ENCODE measurements at regions not wholly inside any gene's neighbourhood (a gene's known extent, or its start where the extent isn't known, plus 50 kb on each side); places are given as distances from the start of the nearest gene placed in this dataset.

DNA sequence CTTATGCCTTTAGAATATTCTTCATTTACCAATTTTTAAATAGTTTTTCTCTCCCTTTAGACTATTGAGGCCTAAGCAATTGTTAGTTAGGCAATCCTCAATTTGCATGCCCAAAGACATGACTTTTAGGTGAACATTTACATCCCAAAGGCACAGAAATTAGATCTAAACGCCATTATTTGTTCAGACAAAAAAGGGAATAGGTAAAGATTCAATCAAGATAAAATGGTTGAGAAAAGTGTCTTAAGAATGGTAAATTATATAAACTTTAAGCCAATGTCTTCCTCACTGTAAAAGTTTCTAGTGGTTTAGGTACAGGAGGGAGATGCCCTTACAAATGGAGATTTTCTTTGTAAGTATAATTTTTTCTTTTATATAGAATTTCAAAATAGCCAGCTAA, 50.2 kb upstream of the MME start:
- no peak for DNase-seq

DNA sequence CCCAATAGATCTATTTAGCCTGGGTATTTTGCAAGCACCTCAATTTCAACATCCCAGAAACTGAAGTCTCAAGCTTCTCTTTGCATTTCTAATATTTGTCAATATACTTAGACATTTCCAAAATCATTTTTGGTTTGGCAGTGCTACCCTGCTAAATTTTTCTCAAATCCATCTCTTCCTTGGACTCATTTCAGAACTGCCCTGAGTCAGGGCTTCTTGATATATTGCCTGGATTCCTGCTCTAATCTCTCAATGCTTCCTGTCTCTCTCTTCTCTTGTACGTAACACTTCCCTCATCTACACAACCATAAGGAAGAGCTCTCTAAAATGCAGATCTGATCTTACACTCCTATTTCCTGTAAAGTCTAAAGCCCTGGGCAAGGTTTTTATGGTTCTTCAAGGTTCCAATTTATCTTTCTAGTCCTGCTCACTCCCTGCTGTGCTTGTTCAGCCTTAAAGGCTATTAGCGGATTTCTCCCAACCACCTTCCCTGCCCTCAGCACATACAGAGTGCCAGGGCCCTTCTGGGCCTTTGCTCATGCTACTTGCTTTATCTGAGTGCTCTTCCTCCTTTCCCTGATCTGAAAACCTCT, 53.0 kb upstream of the MME start:
- peak; percentile 8 for DNase-seq

DNA sequence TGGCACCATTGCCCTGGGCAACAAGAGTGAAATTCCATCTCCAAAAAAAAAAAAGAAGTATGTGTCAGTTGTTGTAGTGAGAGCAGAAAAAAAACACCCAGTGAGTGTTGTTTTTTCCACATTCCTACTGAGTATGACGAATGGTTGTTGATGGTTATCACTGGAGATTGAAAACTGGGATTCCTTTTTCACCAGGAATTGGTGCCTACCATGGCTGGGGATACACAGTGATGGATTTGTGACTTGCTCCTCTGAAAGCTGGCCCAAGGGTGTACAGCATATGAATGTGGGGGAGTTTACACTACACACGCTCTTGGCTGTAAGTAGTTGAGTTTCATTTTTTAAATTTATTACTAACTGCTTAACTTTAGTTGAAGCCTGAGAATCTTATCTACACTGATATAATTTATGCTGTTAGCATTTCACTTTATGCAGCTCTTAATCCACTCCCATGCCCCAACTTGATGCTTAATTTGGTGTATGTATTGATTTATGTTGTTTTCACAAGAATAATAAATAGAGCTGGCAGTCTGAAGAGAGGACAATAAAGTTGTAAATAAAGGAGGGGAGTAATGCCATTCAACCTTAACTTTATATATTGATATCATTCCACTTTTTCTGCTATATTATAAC, 56.0 kb upstream of the MME start:
- no peak for DNase-seq

DNA sequence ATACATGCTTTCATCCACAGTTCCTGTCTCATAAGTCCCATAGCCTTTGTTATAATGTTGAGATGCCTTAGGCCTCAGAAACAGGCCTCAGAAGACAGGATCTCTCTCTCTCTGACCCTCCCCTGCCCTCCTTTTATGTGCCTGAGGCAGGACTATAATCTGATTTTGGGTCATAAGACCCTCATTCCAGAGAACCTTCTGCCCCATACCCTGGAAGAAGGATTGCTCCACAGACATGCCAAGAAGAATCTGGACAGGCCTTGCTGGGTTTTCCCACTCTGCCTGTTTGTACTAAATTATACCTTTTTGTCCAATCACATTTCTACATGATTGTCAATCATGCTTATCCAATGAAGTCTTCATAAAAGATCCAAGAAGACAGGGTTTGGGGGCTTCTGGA, 57.2 kb upstream of the MME start:
- DNase-seq: no peak

DNA sequence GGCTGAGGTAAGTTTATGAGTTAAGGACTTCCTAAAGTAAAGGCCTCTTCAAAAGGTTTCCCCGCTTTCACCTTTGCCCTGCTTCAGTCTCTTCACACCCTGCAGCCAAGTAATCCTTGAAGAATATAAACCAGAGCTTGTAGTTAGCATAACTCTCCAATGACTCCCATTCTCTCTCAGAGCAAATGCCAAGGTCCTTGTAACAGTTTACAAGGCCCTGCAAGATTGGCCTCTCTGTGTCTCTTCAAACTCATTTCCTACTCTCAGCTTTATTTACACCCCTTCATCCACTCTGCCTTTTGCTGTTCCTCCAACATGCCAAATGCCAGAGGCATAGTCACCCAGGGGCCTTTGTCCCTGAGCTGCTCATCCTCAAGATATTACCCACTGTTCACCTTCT, 60.5 kb upstream of the MME start:
- no peak for DNase-seq

DNA sequence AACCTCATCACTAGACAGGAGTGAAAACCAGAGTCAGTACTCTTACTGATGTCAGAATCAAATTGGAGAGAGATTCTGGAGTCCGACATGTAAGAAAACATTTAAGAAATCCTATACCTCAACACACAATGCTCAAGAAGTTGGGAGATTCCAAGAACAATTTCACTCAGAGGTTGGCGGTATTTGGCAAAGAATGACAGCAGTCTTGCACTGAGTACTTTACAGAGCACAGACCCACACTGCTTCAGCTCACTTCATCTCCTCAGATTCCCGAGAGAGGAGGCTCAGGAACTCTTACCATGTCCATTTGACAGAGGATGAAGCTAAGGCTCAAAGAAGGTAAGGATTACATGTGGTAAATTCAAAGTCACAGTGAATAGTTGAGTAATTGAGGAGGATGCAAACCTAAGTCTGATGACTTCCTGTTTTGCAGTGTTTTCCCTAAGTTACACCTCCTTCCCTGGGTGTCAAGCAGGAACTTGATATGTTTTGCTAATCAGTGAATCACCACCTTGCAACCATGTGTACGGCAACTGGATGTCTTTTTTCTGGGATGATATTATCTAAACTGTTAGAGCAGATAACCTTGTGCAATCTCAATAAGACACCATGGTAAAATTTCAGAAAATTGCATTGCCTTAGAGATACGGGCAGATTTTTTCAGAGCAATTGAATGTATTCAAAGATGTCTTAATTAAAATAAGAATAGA, 61.3 kb upstream of the MME start:
- no peak for DNase-seq

DNA sequence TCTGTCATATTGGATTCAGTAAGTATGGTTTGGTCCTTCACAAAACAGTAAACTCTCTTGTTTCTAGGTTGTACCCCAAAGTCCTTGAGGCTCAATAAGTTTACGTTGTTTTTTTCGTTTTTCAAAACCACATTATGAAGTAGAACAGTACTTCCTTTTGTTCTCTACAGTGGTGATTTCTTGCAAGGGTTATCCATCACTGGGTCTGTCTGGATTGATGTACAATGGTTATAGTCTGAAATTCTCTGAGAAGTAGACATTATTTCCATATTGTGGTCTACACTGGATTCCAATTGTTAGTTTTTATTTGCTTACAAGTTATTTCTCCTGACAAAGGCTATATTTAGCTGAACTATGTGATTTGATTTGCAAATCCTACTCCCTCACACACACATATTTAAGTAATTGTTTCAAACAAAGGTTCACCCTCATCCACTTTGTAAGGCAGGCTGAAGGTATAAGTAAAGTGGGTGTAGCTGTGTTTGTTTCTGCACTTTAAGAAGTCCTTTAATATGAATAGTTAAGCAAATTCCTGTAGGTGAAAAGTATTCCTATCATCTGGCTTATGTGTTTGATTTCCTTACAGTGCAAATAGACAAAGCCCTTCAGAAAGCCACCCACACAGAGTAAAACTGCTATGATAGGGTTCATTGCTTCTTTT, 64.2 kb upstream of the MME start:
- DNase-seq: no peak

DNA sequence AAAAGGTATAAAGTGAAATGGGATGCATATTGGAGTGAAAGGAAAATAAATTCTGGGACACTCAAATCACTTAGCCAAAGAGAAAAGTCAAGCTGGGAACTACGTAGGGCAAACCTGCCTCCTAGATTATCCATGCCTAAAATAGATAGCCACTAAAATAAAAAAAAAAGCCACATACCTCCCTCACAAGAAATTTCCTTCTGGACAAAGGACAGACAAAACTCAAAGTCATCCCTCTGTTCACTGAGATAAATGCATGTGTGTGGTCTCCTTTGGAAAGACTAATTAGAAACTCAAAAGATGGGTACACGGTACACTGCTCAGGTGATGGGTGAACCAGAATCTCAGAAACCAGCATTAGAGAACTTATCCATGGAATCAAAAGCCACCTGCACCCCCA, 65.2 kb upstream of the MME start:
- DNase-seq: no peak

DNA sequence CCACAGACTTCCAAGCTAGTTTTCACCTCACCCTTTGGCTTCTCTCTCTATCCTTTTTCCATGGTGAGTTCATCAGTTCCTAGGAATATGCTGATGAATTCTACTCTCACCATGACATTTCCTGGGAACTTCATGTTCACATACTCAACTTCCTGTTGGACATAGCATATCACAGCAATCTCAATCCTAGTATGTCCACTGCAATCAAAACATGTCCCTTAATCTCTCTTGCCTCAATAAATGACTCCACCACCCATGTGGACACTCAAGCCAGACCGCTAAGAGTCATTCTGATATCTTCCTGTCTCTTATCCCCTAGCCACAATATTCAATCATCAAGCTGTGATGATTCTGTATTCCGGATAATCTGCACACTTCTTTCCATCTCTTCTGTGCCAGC, 66.7 kb upstream of the MME start:
- DNase-seq: no peak

DNA sequence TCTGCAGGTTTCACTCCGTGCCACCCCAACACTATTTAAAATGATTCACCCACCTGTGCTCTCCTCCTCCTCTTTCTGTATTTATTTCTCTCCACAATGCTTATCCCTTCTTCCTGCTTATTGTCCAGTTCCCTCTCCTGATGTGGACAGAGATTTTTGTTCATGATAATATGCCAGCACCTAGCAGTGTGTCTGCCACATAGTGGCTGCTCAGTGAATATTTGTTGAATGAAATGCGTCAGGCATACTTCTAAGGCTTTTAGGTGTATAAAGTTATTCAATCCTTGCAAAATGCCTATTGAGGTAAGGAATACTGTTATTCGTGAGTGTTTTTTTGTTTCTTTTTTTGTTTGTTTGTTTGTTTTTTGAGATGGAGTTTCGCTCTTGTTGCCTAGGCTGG, 67.5 kb upstream of the MME start:
- DNase-seq: no peak

DNA sequence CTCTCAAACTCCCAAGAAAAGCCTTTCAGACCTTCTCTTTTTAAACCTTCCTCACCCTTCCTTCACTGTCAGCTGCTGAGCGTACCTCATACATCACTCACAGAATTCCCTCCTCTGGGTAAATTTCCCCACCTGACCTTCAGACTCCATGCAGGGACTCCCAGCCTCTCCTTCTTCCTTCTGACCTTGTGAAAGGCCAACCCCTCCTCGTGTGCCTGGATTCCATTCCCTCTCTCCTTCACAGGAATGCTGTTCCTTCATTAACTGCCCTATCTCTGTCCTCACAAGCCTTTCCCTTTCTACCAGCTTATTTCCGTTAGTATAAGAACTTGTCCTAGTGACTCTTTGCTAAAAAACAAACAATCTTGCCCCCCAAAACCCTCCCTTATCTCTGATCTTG, 69.7 kb upstream of the MME start:
- DNase-seq: no peak

DNA sequence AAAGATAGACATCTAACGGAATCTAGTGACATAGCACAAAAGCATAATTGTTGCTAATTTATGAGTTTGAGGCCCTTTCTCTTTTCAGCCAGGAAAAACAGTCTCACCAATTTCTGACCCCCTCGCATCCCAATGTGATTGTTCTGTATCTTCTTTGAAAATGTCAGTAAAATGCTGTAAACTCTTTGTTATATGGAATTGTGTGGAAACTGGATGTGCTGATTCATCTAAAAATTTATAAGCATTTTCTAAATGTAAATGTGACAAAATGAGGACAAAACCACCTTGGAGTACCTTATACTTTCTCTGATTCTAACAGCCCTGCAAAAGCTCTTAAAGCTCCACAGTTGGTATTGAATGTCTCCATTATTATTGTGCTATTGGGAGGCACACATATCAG, 70.9 kb upstream of the MME start:
- no peak for DNase-seq

DNA sequence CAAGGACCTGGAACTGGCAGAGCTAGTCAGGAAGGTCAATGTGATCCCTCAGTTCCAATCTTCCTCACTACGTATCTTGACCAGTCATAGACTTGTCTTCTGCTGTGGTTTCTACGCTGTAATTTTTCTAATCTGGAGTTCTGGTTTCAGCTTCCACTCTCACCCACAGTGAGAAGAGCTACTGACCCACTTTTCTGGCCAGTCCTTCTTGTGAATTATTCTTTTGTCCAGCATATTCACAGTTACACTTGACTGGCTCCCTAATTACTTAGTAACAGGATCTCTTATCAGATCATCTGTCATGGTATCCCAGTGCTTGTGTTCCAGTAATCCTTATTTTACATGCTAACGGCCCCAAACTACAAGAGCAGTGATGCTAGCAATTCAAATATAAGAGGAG, 72.4 kb upstream of the MME start:
- DNase-seq: no peak

DNA sequence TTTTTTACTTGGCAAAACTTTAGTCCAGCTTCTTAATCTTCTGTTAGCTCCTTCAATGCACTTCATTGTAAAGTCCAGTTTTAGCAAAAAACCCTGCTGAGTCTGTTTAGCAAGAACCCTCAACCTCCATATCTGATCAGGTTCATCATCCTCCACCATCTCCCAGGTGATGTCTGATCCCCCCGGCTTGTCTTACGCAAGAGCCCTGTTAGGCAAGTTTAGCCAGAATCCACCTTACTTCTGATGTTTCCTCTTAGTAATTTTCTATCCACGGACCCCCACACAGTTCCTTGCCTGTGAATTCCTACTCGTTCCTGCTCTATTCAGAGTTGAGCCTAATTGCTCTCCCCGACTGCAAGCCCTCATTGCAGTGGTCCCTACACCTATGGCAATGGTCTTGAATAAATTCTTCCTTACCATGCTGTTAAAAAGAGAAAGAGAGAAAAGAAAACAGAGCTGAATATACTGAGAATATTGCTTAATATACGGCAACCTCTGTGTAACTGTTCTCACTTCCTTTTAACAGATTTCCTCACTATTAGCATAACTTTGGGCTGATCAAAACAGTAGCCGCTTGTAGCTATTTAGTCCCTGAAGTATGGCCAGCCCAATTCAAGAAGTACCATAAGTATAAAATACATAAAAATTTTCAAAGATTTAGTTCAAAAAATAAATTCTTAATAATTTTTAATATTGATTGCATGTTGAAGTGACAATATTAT, 78.7 kb upstream of the MME start:
- DNase-seq: no peak

DNA sequence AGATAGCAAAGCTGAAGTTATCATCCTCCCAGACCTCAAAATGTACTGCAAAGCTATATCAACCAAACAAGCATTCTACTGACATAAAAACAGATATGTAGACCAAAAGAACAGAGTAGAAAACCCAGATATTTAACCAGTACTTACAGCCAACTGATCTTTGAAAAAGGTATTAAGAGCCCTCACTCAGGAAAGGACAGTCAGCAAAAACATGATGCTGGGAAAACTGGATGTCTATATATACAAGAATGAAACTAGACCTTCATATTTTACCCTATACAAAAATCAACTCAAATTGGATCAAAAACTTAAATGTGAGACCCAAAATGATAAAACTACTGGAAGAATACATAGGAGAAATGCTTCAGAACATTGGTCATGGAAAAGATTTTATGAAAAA, 87.5 kb upstream of the MME start:
- DNase-seq: no peak

DNA sequence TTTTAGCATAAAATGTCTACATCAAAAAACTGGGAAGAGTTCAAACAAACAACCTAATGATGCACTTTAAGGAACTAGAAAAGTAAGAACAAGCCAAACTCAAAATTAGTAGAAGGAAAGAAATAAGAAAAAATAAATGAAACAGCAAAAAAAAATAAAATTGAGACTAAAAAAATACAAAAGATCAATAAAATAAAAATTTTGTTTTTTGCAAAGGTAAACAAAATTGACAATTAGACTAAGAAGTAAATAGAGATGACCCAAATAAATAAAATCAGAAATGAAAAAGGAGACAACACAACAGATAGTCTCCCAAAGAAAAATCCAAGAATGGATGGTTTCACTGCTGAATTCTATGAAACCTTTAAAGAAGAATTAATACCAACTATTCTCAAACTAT, 89.6 kb upstream of the MME start:
- DNase-seq: no peak

DNA sequence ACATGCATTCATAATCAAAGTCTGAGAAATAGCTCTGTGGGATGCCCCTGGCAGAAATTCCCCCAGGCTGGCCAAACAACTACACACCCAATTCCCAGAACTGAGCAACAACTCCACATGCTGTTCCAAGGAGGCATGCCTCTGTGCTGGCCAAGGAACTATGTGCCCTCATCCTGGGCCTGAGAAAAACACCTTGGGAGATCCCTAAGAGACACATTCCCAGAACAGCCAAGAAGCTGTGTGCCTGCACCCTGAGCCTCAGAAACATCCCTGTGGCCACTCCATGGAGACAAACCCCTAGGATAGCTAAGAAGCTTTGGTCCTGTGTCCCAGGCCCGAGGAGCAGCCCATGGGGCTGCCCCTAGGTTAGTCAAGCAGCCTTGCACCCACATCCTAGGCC, 92.3 kb upstream of the MME start:
- DNase-seq: no peak

DNA sequence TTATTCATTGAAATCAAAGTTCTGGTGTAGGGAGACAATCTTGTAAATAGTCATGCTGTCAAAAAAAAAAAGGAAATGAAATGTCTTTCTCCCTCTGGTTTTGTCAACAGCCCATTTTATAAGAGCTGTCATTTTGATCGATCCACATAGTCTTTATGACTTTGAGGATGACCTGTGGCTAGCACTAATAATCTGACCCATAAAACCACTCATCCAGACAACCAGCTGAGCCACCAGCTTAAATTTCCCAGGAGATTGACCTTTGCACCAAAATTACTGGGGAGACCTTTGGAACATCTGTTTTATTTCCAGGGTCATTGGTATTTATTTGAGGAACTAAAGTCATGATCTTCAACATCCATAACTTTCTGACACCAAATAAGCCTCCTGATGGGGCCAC, 98.5 kb upstream of the MME start:
- no peak for DNase-seq

DNA sequence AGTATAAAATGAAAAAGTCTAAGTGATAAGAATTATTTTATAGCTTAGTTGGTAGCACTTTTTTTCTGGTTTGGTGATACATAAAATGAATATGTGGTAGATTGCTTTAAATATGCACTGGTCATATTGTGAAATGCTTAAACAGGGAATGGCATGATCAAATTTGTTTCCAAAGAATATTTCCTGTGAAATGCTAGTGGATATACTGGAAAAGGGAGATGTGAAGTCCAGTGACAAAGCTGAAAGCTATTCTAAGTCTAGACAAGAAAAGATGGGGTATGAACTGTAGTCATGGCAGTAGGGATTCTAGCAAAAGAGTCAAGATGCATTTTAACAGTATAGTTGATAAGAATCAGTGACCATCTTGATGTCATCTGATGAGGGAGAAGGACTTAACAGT, 98.9 kb upstream of the MME start:
- DNase-seq: no peak

DNA sequence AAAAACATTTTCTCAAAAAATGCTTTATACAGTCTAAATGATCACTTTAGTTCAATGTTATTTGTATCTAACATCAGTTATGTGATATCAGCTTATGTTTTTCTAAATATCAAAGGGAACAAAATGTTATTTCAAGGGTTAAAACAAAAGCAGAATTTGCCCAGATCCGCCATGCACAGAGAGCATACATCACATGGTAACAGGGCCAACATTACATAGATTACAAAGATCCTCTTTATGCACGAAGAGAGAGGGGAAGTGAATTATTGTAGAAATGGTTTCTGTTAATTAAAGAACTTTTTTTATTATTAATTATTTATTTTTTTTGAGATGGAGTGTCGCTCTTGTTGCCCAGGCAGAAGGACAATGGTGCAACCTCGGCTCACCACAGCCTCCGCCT, 100.8 kb upstream of the MME start:
- no peak for DNase-seq

DNA sequence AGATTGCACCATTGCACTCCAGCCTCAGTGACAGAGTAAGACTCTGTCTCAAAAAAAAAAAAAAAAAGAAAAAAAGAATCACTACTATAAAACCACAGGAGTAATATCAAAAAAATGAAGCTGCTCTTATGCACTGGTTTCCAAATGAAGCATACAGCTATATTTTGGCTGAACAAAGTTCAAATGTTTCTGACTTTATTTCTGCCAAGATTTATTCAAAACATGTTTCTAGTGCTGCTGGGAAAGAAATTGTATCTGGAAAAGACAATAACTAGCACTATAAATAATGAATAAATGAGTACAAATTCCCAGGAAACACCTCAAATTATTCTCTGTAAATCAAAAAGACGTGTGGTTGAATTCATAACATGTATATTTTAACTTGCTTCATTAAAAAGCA, 102.5 kb upstream of the MME start:
- no peak for DNase-seq

DNA sequence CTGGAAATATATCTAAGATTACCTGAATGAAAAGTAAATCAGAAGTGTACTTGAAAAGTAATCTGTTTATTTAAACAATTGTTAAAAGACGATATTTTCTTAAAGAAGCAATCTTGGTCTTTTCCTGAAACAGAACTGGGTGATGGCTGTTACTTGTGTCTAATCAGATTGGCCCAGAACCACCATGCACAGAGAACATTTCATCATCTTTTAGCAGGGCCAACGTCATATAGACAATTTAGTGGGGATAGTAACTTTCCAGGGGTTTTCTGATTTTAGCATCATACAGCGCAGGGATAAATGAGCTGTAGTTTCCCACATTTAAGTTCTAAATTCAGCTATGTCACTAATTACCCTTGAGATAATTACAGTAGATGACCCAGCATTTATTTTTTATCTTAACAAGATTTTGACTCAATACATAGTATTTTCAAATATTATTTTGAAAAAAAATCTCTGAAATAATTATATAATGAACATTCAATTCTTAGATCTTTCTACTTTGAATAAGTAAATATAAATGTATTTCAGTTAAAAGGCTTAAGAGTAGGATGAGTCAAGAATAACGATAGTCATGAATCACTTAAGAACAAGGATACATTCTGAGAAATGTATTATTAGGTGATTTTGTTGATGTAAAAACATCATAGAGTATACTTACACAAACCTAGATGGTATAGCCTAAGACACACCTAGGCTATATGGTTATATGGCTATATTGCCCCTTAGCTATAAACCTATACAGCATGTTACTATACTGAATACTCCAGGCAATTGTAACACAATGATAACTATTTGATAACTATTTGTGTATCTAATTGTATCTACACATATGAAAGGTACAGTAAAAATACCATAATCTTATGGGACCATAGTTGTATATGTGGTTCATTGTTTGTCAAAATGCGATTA, 103.8 kb upstream of the MME start:
- DNase-seq: no peak

DNA sequence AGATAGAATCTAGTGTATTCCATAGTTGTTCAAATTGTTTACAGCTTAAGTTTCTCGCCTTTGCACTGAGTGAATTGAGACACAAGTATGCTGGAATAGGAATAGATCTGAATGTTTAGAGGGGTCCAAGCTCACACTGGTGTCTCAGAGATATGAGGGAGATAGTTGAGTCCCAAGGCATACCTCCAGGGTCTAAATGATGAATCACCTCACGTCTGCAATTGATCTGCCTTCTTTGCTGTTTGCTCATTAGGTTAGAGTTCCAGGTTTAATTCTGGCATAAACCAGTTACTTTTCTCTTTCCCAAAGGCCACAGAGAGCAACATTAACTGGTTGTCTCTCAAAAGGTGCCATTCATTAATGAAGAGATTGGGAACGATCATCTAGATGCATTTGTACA, 106.3 kb upstream of the MME start:
- no peak for DNase-seq
